ENCODE measurements at regions not wholly inside any gene's neighbourhood (a gene's known extent, or its start where the extent isn't known, plus 50 kb on each side); places are given as distances from the start of the nearest gene placed in this dataset.

- DNase-seq (no peak), ATAC-seq (no peak)
- H3K4me3 Mint-ChIP-seq: no peak overlapping the region
- no peaks in the 10 kb centered on the region for H3K36me3 Mint-ChIP-seq (ENCODE audit: low read depth)
- H3K9me3 Mint-ChIP-seq: no peaks in the 10 kb centered on the region
- no peak for TF ChIP-seq CTCF (IDR thresholded peaks at IDR 0.05)
- ChIA-PET POLR2A (interaction anchor here (0.8 to 1.1 kb wide), 2 partner anchors 12 to 46 kb away, joined by 4 read pairs; no protein-coding TSS in a partner anchor), CTCF (no interaction called here)
- intact Hi-C loops (cut with micrococcal nuclease): no loop called here
- H3K27ac Mint-ChIP-seq: no peak overlapping the region
- H3K4me1 Mint-ChIP-seq (ENCODE audit: low read depth): no peaks in the 10 kb centered on the region
- H3K27me3 Mint-ChIP-seq: no peaks in the 10 kb centered on the region
These were observed 184.9 kb downstream of the SNX18 start for GRCh38 chr5:54702470-54702869.

GRCh38 chr5:54700986-54701578 is 183.5 kb downstream of the SNX18 start:
- ChIA-PET CTCF (no interaction called here), POLR2A (no interaction called here)
- DNase-seq (no peak), ATAC-seq (no peak)
- Mint-ChIP-seq H3K36me3 (ENCODE audit: low read depth) (no peaks in the 10 kb centered on the region), H3K4me3 (no peak overlapping the region), H3K27me3 (no peaks in the 10 kb centered on the region), H3K9me3 (no peaks in the 10 kb centered on the region), H3K27ac (no peak overlapping the region), H3K4me1 (ENCODE audit: low read depth) (no peaks in the 10 kb centered on the region)
- intact Hi-C loops (cut with micrococcal nuclease): no loop called here
- no peak for TF ChIP-seq CTCF (IDR thresholded peaks at IDR 0.05)

- no peaks in the 10 kb centered on the region for H3K27me3 Mint-ChIP-seq
- no peaks in the 10 kb centered on the region for H3K4me1 Mint-ChIP-seq (ENCODE audit: low read depth)
- ATAC-seq (no peak), DNase-seq (no peak)
- H3K36me3 Mint-ChIP-seq (ENCODE audit: low read depth): no peaks in the 10 kb centered on the region
- intact Hi-C loops (cut with micrococcal nuclease): no loop called here
- no peak for TF ChIP-seq CTCF (IDR thresholded peaks at IDR 0.05)
- CTCF ChIA-PET: interaction anchor here (1.0 kb wide), 1 partner anchor 247 kb away, joined by 3 read pairs; no protein-coding TSS in a partner anchor
- POLR2A ChIA-PET: interaction anchor here (0.9 kb wide), 1 partner anchor 13 kb away, joined by 3 read pairs; no protein-coding TSS in a partner anchor
- H3K9me3 Mint-ChIP-seq: no peaks in the 10 kb centered on the region
- no peak overlapping the region for H3K4me3 Mint-ChIP-seq
- no peak overlapping the region for H3K27ac Mint-ChIP-seq
These were observed 179.4 kb downstream of the SNX18 start for GRCh38 chr5:54696931-54697330.

- no peaks in the 10 kb centered on the region for H3K9me3 Mint-ChIP-seq
- H3K4me3 Mint-ChIP-seq: no peak overlapping the region
- no peaks in the 10 kb centered on the region for H3K36me3 Mint-ChIP-seq (ENCODE audit: low read depth)
- intact Hi-C loops (cut with micrococcal nuclease): no loop called here
- DNase-seq: no peak
- no peak for TF ChIP-seq CTCF (IDR thresholded peaks at IDR 0.05)
- H3K27me3 Mint-ChIP-seq: no peaks in the 10 kb centered on the region
- no peak for ATAC-seq
- H3K4me1 Mint-ChIP-seq (ENCODE audit: low read depth): no peaks in the 10 kb centered on the region
- H3K27ac Mint-ChIP-seq: no peak overlapping the region
- ChIA-PET POLR2A (interaction anchor here (0.9 kb wide), 1 partner anchor 13 kb away, joined by 3 read pairs; no protein-coding TSS in a partner anchor), CTCF (no interaction called here)
These were observed 178.8 kb downstream of the SNX18 start for GRCh38 chr5:54696346-54696745.

- Mint-ChIP-seq H3K27ac (no peak overlapping the region), H3K36me3 (ENCODE audit: low read depth) (no peaks in the 10 kb centered on the region), H3K4me3 (no peak overlapping the region), H3K4me1 (ENCODE audit: low read depth) (no peaks in the 10 kb centered on the region), H3K9me3 (no peaks in the 10 kb centered on the region), H3K27me3 (no peaks in the 10 kb centered on the region)
- TF ChIP-seq CTCF (IDR thresholded peaks at IDR 0.05): no peak
- ATAC-seq: no peak
- POLR2A ChIA-PET: no interaction called here
- DNase-seq: no peak
- CTCF ChIA-PET: no interaction called here
- intact Hi-C loops (cut with micrococcal nuclease): no loop called here
These were observed 177.8 kb downstream of the SNX18 start for GRCh38 chr5:54695198-54695966.

All from activated CD8-positive, alpha-beta T cell treated with anti-CD3 and anti-CD28 coated beads for 36 hours (primary cell).